NCI-H1436 (cell line): ENCODE measurements at regions not wholly inside any gene's neighbourhood (a gene's known extent, or its start where the extent isn't known, plus 50 kb on each side); places are given as distances from the start of the nearest gene placed in this dataset.

Source experiments
- DNase-seq: peaks from one replicate; lab custom pipeline; 2025; lab: John Stamatoyannopoulos, UW

- DNase-seq, result peak; percentile 48
Measured at GRCh38 chr7:110568932-110569331, 522.0 kb upstream of the LRRN3 start.

DNA sequence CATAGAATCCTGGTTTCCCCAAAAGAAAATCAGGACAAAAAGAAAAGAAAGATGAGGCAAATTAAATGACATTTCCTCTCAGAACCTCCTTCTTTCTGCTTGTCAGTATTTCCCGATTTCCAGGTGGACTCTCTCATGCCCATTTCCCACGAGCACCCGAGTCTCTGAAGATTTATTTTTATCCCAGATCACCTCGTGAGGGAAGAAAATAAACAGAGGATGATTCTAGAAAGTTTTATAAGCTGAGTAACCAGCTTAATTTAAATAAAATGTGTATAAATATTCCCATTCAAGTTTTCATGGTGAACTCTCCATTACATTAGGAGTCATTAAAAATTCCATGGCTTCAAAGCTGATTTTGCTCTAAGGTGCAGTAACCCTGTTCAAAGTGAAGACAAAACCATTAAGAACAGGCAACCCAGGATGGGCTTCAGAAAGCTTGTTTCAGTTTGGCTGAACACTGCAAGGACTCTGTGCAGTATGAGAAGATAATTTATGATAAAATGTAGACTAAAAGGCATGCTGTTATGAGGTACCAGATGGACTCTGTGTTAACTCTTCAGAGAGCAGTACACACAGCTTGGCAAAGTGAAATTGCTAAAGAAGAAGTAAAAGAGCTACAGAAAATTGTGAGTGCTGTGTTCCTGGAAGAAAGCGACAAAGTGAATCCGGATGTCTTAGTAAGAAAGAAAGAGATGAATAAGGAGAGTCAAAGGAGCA lies 521.3 kb upstream of the LRRN3 start:
- DNase-seq, result no peak

GRCh38 chr7:110573862-110574528 lies 516.9 kb upstream of the LRRN3 start:
- no peak for DNase-seq

GRCh38 chr7:110587294-110587693 lies 503.6 kb upstream of the LRRN3 start:
- DNase-seq, result no peak

GRCh38 chr7:110590415-110590814 lies 500.5 kb upstream of the LRRN3 start:
- no peak for DNase-seq

DNA sequence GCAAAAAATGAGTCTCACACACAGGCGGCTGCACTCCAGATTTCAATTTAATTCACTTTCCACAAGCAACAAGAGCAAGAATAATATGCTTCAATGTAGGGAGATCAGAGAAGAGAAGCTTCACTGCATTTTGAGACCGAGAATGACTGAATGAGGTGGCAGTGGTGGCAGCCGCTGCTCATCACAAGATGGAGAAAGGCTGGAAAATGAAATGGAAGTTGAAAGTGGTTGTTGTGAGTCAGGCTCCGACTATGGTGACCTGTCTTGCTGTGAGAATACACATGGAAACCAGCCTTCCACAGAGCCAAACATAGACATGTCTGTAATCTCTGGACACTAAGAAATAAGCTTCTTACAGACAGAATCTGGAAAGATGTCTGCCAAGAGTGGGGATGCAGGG lies 499.6 kb upstream of the LRRN3 start:
- no peak for DNase-seq

DNA sequence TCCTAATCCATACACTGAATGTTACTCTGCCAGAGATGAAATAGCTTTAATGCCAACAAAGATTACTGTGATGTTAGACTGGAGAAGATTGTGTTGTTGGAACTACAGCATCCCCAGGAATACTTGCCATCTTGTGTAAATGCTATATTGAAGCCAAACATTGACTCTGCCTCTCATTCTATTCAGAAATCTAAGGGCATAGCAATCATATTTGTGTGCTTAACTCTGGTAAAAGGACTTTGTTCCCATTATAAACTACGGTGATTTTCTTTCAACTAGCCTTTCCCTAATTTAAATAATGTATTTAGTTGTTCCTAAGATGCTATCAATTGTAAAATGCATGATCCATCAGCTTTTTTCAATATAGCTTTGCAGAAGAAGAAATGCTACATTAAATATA lies 498.4 kb upstream of the LRRN3 start:
- DNase-seq, result no peak

- no peak for DNase-seq
Measured at GRCh38 chr7:110593355-110593754, 497.6 kb upstream of the LRRN3 start.

- DNase-seq, result no peak
Measured at GRCh38 chr7:110595694-110596093, 495.2 kb upstream of the LRRN3 start.

DNA sequence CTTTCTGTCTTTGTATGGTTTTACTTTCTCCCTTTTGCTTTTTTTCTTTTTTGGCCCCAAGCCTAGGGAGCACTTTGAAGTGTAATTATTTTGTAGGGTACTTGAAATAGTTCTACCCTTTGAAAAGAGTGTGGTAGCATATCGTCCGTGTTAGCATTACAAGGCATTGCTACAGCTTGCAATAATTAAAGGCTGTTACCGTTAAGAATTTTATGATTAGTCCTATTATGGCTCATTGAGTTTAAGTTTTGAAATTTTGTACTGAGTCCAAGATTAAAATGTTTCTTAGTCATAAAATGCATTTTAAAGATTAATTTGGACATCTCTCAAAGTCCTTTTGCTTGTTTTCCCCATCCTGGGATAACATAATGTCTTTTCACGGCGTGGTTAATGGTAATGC lies 490.0 kb upstream of the LRRN3 start:
- peak; percentile 64 for DNase-seq

- DNase-seq, result no peak
Measured at GRCh38 chr7:110601710-110602109, 489.2 kb upstream of the LRRN3 start.

GRCh38 chr7:110604206-110604605 lies 486.7 kb upstream of the LRRN3 start:
- no peak for DNase-seq

DNA sequence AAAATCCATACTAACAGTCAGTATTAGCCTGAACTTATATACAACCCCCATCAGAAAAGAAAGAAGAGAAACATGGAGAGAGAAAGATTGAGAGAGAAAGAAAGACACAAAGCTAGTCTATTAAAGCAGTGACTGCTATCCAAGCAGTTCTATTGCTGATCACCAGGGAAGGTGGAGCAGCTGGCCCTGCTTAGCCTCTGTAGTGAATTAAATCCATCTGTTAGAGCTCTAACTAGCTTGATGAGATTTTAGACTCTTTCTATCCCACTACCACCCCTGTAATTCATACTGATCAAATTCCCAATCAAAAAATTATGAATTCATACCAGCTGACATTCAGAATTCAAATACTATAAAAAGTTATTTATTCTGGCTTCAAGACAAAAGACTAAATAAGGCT lies 486.0 kb upstream of the LRRN3 start:
- DNase-seq, result no peak

- no peak for DNase-seq
Measured at GRCh38 chr7:110607050-110607857, 483.7 kb upstream of the LRRN3 start.

DNA sequence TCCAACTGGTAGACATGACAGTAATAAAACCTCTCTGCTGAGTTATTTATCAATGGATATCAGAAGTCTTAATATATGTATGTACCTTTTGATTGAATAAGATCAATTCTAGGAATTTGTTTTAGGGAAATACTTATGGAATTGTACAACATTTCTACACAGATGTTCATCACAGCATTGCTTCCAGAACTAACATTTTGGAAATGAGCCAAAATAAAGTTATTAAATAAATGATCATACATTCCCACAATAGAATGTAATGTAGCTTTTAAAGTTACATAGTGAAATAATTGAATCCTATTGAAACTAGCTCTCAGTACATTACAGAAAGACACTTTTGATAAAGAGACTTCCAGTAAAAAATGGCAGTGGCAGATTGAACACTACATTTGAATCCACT lies 481.6 kb upstream of the LRRN3 start:
- no peak for DNase-seq

DNA sequence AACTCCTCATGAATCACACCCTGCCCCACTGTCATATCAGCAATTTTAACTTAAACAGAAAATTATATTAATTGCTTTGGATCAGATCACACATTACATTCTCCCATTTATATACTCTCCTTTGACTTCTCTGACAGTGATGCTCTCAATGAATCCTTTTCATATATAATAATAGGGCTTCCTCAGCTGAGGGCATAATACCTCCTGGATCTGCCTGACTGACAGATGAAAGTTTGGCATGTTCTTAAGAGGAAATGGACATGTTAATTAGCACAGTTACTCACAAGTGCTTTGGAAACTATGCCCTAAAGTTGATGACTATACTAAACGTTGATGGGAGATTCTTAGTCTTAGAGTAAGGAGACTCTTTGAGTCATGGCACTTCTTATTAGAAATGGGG lies 478.2 kb upstream of the LRRN3 start:
- DNase-seq, result no peak
